ENCODE measurements at regions not wholly inside any gene's neighbourhood (a gene's known extent, or its start where the extent isn't known, plus 50 kb on each side); places are given as distances from the start of the nearest gene placed in this dataset.
"Not testable (repeated sequence)": the region's sequence is repeated elsewhere in the genome, so short reads cannot be mapped to it uniquely, and the experiment has no call there.

DNA sequence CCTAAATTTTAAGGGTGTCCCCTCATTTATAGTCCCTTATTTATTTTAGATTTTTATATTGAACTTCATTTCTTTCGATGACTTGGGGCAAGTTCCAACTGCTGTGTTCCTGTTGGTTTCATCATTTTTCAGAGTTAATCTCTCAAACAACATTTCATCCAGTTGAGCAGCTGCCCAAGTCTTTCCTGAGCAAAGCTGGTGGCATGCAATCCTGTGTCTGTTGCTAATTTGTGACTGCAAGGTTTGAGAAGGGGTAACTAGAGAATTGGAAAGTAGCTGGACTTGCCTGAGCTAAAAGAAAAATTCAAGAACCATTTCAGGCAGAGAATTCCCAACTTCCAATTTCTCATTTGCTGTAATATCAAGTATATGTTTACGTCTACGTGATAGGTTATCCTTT, 881.5 kb upstream of the SLC35B3 start:
- no peak for DNase-seq (ENCODE audit: low read depth, low spot score)

DNA sequence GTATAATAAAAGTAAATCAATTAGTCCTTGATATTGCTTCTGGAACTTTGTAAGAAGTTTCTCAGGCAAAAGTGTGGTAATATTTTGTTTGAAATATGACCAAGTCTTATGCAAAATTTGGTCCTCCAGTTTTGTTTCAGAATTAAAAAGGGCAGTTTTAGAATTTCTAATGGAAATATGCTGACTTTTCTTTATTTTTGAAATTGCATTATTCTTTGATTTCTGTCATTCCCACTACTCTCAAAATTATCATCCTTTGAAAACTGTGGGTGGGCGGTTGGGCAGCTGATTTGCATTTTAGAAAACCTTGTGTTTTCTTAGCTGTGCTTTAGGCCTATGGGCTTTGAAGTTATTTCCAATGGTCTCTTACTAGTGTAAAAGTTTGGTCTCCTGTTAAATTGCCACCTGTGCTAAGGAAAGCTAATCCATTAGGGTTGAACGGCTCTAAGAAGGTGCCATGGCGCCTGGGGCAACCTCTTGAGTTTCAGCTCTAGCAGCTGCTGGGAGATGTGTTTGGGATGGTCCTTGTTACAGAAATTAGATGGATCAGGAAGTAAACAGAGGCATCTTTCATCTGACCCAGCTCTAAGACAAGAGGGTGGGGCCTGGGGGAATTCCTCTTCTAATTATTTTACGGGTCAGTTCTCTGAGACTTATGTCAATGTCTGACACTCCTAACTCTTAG, 880.8 kb upstream of the SLC35B3 start:
- no peak for DNase-seq (ENCODE audit: low read depth, low spot score)

- DNase-seq (ENCODE audit: low read depth, low spot score) = no peak
These were observed 872.9 kb upstream of the SLC35B3 start for GRCh38 chr6:9308284-9308683.

- DNase-seq (ENCODE audit: low read depth, low spot score) = no peak
These were observed 872.4 kb upstream of the SLC35B3 start for GRCh38 chr6:9307786-9308185.

DNA sequence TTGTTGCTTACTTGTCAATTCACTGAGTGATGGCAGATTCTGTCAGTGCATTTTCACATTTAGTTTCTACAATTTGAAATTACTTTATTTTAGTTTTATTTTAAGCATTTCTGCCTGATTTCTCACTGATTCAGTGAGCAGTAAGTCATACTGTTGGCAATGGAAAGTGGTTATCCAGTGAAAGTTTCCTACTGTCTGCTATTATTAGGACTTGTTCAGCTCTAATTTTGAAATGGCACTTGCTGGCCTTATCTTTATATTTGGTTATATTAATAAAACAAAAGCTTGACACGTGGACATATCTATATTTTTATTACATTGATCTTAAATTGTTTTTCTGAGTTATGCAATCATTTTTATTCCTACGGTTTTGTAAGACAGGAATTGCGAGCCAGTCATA, 871.8 kb upstream of the SLC35B3 start:
- DNase-seq (ENCODE audit: low read depth, low spot score) = no peak

- DNase-seq (ENCODE audit: low read depth, low spot score) = peak; percentile 10
These were observed 860.3 kb upstream of the SLC35B3 start for GRCh38 chr6:9295644-9296043.

DNA sequence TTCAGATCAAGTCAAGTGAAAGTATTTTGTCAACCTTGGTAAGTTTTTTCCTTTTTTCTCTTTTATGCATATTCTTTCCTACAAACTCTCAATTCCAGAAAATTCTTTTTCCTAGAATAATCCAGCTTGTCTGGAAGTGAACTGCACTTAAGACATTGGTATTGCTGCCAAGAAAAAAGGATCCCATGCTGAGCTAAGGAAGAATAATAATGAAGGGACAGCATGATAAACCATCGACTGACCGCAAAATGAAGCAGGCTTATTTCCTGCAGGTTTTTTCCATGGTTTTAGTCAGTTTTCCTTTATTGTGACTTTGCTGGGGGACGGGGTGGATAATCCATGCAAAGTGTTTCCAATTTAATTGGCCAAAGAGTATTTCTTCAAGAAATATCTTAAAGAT, 857.6 kb upstream of the SLC35B3 start:
- peak; percentile 26 for DNase-seq (ENCODE audit: low read depth, low spot score)

GRCh38 chr6:9290342-9290741, 855.0 kb upstream of the SLC35B3 start:
- not testable (repeated sequence) for DNase-seq (ENCODE audit: low read depth, low spot score)

GRCh38 chr6:9272671-9273070, 837.3 kb upstream of the SLC35B3 start:
- DNase-seq (ENCODE audit: low read depth, low spot score) = no peak

GRCh38 chr6:9266741-9267140, 831.4 kb upstream of the SLC35B3 start:
- no peak for DNase-seq (ENCODE audit: low read depth, low spot score)

GRCh38 chr6:9257215-9257614, 821.9 kb upstream of the SLC35B3 start:
- no peak for DNase-seq (ENCODE audit: low read depth, low spot score)

- no peak for DNase-seq (ENCODE audit: low read depth, low spot score)
These were observed 818.9 kb upstream of the SLC35B3 start for GRCh38 chr6:9254251-9254650.

- DNase-seq (ENCODE audit: low read depth, low spot score) = no peak
These were observed 817.5 kb upstream of the SLC35B3 start for GRCh38 chr6:9252799-9253198.

DNA sequence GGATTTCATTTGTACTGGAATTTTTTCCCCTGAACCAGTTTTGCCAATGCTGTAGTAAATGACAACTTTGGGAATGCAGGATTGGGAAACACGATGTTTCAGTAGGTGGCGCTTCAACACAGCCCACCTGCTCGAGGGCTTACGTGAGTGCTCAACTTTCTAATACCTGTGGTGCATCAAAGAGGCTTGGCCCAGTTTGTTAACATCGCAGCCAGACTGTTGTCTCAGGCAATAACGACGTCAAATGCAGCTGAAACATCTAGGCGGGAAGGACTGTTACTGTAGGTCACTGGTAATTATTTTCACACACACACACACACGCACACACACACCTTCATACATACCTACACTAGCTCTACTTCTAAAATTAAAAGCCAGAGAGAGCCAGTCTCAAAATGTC, 815.5 kb upstream of the SLC35B3 start:
- DNase-seq (ENCODE audit: low read depth, low spot score) = peak; percentile 30

- no peak for DNase-seq (ENCODE audit: low read depth, low spot score)
These were observed 812.8 kb upstream of the SLC35B3 start for GRCh38 chr6:9248133-9248532.

DNA sequence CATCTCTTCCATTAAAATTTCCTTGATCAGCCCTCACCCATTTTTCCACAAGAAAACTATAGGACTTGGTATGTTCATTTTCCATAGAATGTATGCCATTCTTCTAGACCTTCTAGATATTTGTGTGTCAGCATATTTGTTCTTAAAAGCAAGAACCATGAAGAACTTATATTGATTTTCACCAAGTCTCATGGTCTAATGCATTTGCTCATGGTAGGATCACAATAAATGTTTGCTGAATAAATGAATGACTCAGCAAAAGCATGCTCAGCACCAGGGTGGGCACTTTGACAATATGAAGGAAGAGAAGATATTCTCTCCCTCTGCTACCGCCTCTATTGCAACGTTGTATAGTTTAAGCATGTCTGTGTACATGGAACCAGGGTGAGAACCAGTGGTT, 805.5 kb upstream of the SLC35B3 start:
- no peak for DNase-seq (ENCODE audit: low read depth, low spot score)

DNA sequence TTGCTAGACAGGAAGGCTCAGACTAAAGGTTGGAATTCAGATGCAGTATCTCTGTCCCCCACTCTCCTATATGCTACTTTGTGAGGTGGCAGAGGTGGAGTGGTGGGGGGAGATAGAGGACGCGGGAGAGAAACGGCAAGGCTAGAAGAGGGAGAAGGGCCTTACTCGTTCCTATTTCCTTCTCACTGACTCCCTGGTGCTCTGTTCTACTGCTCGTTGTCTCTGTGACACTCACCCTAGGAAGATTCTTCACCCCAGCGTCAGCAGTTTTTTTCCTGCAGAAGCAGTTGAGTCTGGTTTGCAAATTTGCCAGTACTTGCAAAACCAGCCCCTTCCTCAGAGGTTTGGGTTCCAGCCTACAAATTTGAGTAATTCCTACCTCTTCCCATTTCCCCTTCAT, 801.1 kb upstream of the SLC35B3 start:
- no peak for DNase-seq (ENCODE audit: low read depth, low spot score)

- DNase-seq (ENCODE audit: low read depth, low spot score) = no peak
These were observed 798.3 kb upstream of the SLC35B3 start for GRCh38 chr6:9233686-9234085.

DNA sequence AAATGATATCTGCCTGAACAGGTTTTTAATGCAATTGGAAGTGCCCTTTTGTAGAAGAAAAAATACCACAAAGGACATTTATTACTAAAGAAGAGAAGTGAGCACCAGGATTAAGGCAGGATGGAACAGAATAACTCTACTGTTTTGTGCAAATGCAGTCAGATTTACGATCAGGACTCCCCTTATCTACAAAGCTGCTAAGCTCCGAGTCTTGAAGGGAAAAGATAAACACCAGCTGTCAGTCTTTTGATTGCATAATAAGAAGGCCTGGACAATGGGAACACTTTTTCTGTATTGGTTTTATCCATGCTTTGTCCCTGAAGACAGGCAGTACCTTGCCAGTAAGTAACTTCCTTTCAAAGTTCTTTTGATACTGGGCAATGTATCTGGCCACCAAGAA, 797.9 kb upstream of the SLC35B3 start:
- DNase-seq (ENCODE audit: low read depth, low spot score) = no peak

DNA sequence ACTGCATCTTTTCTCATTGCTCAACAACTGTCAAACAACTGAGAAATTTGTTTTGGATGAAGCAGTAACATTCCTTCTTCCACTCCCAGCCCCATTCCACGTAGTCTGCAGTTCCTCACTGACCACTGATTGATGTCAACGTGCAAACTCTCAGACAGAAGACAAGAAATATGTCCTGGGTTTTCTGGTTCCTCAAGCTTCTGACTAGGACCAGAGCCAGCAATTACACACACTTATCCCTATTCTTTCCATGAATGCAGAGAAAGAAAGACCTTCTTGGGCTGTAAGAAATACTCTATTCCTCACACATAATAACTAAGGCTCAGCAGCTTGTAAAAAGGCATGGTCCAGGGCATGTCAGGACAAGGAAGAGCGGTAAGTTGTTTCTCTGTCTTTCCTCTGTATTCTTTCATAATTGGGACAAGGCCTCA, 790.1 kb upstream of the SLC35B3 start:
- DNase-seq (ENCODE audit: low read depth, low spot score) = no peak

DNA sequence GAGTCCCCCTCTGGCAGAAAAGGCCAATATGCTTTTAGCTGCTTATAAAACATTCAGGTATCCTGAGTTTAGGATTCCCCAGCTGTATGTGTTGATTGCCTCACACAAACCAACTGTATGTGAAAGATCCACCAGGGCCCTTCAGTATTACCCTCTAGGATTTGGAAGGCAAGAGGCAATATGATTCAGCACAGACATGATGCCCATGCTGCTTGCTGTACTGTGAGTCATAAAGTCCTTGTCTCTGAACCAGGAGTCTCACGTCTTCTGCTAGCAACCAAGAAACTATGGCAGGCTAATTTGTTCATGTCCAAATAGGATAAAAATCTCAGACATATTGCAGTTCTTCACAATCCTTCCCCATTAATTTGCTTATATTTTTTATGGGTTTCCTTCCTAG, 789.2 kb upstream of the SLC35B3 start:
- DNase-seq (ENCODE audit: low read depth, low spot score) = no peak

DNA sequence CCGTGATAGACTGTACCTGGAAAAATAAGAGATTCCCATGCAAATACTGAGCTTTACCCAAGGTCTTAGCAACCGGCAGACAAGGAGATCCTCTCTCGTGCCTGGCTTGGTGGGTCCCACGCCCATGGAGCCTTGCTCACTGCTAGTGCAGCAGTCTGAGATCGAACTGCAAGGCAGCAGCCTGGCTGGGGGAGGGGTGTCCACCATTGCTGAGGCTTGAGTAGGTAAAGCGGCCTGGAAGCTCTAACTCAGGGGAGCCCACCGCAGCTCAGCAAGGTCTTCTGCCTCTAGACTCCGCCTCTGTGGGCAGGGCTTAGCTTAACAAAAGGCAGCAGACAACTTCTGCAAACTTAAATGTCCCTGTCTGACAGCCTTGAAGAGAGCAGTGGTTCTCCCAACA, 778.4 kb upstream of the SLC35B3 start:
- DNase-seq (ENCODE audit: low read depth, low spot score) = not testable (repeated sequence)

GRCh38 chr6:9208966-9209365, 773.6 kb upstream of the SLC35B3 start:
- DNase-seq (ENCODE audit: low read depth, low spot score) = no peak

DNA sequence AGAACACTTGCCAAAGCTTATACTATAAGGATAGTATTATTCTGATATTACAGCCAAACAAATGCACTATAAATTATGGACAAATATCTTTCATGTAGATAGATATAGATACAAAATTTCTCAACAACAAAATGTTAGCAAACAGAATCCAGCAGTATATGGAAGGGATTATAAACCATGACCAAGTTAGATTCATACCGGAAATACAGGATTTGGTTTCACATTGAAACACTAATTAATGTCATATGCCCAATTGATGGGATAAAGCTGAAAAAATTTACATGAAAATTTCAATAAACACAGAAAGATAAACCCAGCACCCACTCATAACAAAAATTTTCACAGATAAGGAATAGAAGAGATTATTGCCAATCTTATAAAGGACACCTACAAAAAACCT, 770.3 kb upstream of the SLC35B3 start:
- no peak for DNase-seq (ENCODE audit: low read depth, low spot score)
